ENCODE measurements at regions not wholly inside any gene's neighbourhood (a gene's known extent, or its start where the extent isn't known, plus 50 kb on each side); places are given as distances from the start of the nearest gene placed in this dataset.

- ChIA-PET POLR2A (no interaction called here), CTCF (no interaction called here)
- no peak overlapping the region for H3K4me3 Mint-ChIP-seq
- no peaks in the 10 kb centered on the region for H3K36me3 Mint-ChIP-seq
- DNase-seq (ENCODE audit: low spot score) (no peak), ATAC-seq (no peak)
- no peak overlapping the region for H3K27ac Mint-ChIP-seq
- H3K4me1 Mint-ChIP-seq = no peaks in the 10 kb centered on the region
- H3K27me3 Mint-ChIP-seq (ENCODE audit: low read depth) = no peaks in the 10 kb centered on the region
- no peaks in the 10 kb centered on the region for H3K9me3 Mint-ChIP-seq
- TF ChIP-seq ARID4B (CRISPR knock-in tag; IDR thresholded peaks at IDR 0.05; ENCODE audit: borderline replicate concordance) = no peak
- TF ChIP-seq GRHL2 (CRISPR knock-in tag; IDR thresholded peaks at IDR 0.05; ENCODE audit: insufficient replicate concordance, severe bottlenecking) = no peak
- TF ChIP-seq FOXJ3 (CRISPR knock-in tag; IDR thresholded peaks at IDR 0.05; ENCODE audit: borderline replicate concordance) = no peak
- no peak for TF ChIP-seq ZNF532 (CRISPR knock-in tag; IDR thresholded peaks at IDR 0.05; ENCODE audit: borderline replicate concordance)
Measured at GRCh38 chr6:102848796-102849195, 1455.3 kb downstream of the GRIK2 start.

GRCh38 chr6:102848210-102848609 is 1454.7 kb downstream of the GRIK2 start:
- Mint-ChIP-seq H3K27me3 (ENCODE audit: low read depth) (no peaks in the 10 kb centered on the region), H3K4me1 (no peaks in the 10 kb centered on the region), H3K27ac (no peak overlapping the region), H3K9me3 (no peaks in the 10 kb centered on the region), H3K36me3 (no peaks in the 10 kb centered on the region), H3K4me3 (no peak overlapping the region)
- POLR2A ChIA-PET = no interaction called here
- ATAC-seq (no peak), DNase-seq (ENCODE audit: low spot score) (no peak)
- CTCF ChIA-PET = no interaction called here
- no peak for TF ChIP-seq ZNF425 (CRISPR knock-in tag; conservative IDR thresholded peaks at IDR 0.05)
- TF ChIP-seq HMGXB4 (CRISPR knock-in tag; IDR thresholded peaks at IDR 0.05) = no peak
- TF ChIP-seq ATF1 (CRISPR knock-in tag; IDR thresholded peaks at IDR 0.05) = no peak
- no peak for TF ChIP-seq IRF2 (CRISPR knock-in tag; IDR thresholded peaks at IDR 0.05; ENCODE audit: borderline replicate concordance, low read depth)
- TF ChIP-seq E2F1 (CRISPR knock-in tag; IDR thresholded peaks at IDR 0.05) = no peak
- no peak for TF ChIP-seq FOXJ3 (CRISPR knock-in tag; IDR thresholded peaks at IDR 0.05; ENCODE audit: borderline replicate concordance)
- TF ChIP-seq MYBL2 (CRISPR knock-in tag; IDR thresholded peaks at IDR 0.05) = no peak
- TF ChIP-seq ZMAT4 (CRISPR knock-in tag; IDR thresholded peaks at IDR 0.05) = no peak
- no peak for TF ChIP-seq NR1H2 (CRISPR knock-in tag; IDR thresholded peaks at IDR 0.05)
- TF ChIP-seq ZBTB43 (CRISPR knock-in tag; IDR thresholded peaks at IDR 0.05) = no peak
- no peak for TF ChIP-seq MAX (CRISPR knock-in tag; IDR thresholded peaks at IDR 0.05)
- no peak for TF ChIP-seq CREB1 (CRISPR knock-in tag; IDR thresholded peaks at IDR 0.05)

All from WTC11 (cell line).